ENCODE measurements at regions not wholly inside any gene's neighbourhood (a gene's known extent, or its start where the extent isn't known, plus 50 kb on each side); places are given as distances from the start of the nearest gene placed in this dataset.

DNA sequence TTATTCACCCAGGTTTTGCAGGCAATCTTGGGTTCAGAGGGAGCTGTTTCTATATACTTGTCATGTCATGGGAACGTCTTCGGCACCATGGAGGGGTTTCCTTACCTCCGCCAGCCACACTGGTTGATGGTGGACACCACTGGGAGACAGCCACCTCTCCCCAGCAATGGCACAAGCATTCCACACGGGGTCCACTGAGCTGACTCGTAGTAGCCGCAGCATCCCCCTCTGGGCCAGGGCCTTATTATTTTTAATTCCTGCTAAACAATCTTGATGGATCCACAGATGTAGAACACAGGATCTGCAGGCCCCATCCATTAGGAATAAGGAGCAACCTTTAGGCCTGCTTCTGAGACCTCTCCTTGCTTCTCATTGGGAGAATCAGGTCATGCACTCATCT, 132.9 kb downstream of the DICER1 start:
- TF ChIP-seq GTF2F1 (IDR thresholded peaks at IDR 0.05; ENCODE audit: borderline replicate concordance, low read depth, low read length) (no peak), CREB1 (IDR thresholded peaks at IDR 0.05) (no peak), CTCF (IDR thresholded peaks at IDR 0.05; ENCODE audit: control extremely low read depth in 1 of 3, insufficient read depth in 1 of 3, low read depth in 1 of 3, low read length in 3 of 3) (no peak), TAF1 (IDR thresholded peaks at IDR 0.05; ENCODE audit: low read depth, low read length) (no peak), RXRA (IDR thresholded peaks at IDR 0.05; ENCODE audit: insufficient read depth, low read depth, low read length) (no peak), POLR2A (IDR thresholded peaks at IDR 0.05; ENCODE audit: control extremely low read depth in 1 of 2, low read depth in 2 of 2, low read length in 2 of 2) (no peak), EGR1 (IDR thresholded peaks at IDR 0.05; ENCODE audit: borderline replicate concordance, low read depth, low read length) (no peak), KDM1A (IDR thresholded peaks at IDR 0.05; ENCODE audit: borderline replicate concordance, low read length) (no peak), CBX8 (IDR thresholded peaks at IDR 0.05; ENCODE audit: borderline replicate concordance, low read depth, low read length) (no peak), RAD21 (IDR thresholded peaks at IDR 0.05 in 1 of 2, conservative IDR thresholded peaks at IDR 0.05 in 1 of 2; ENCODE audit: low read depth in 2 of 2, low read length in 2 of 2) (no peak)

All from H1 (cell line).